Mesothelial cell of epicardium (in vitro differentiated cells): ENCODE measurements at regions not wholly inside any gene's neighbourhood (a gene's known extent, or its start where the extent isn't known, plus 50 kb on each side); places are given as distances from the start of the nearest gene placed in this dataset.

Experiments
- DNase-seq, 2 experiments: peaks; one replicate each; pipeline ENCODE4 v3.0.0; 2021; ENCODE audit warnings: low spot score in 2 of 2; ENCODE audit not compliant: unreplicated experiment in 2 of 2
- H3K27ac Mint-ChIP-seq: 2 replicates; pipeline ENCODE4 v1.8.0; 2021; ENCODE audit warnings: mixed read lengths
- H3K27me3 Mint-ChIP-seq: 2 replicates; pipeline ENCODE4 v1.8.0; 2021; ENCODE audit warnings: low read depth, mixed read lengths
- H3K36me3 Mint-ChIP-seq: 2 replicates; pipeline ENCODE4 v1.8.0; 2021; ENCODE audit warnings: mixed read lengths
- H3K4me1 Mint-ChIP-seq: 2 replicates; pipeline ENCODE4 v1.8.0; 2021; ENCODE audit warnings: mixed read lengths
- H3K4me3 Mint-ChIP-seq: 2 replicates; pipeline ENCODE4 v1.8.0; 2021; ENCODE audit warnings: mild to moderate bottlenecking, moderate library complexity, mixed read lengths
- H3K9me3 Mint-ChIP-seq: 2 replicates; pipeline ENCODE4 v1.8.0; 2021; ENCODE audit warnings: mixed read lengths
- TF ChIP-seq, protein P1 (sequence below): fragments of 200-600 bp; sonication (generic); IDR thresholded peaks from one replicate; pipeline ENCODE4 v1.5.0; 2021; ENCODE audit warnings: antibody characterized with exemption; ENCODE audit not compliant: unreplicated experiment

DNA sequence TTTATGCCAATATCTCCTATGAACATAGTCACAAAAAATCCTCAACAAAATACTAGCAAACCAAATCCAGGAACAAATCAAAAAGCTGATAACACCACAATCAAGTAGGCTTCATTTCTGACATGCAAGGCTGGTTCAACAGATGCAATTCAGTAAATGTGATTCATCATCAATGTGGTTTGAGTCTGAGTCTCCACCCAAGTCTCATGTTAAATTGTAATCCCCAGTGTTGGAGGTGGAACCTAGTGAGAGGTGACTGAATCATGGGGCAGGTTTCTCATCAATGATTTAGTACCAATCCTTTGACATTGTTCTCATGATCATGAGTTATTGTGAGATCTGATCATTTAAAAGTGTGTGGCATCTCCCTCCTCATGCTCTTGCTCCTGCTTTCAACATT, 1072.7 kb downstream of the NR2F1-AS1 start:
- Mint-ChIP-seq H3K27ac (no peak overlapping the region), H3K36me3 (peaks cover 13% of the 10 kb centered on the region), H3K9me3 (peaks cover 39% of the 10 kb centered on the region), H3K27me3 (no peaks in the 10 kb centered on the region), H3K4me1 (peaks cover 11% of the 10 kb centered on the region), H3K4me3 (no peak overlapping the region)
- DNase-seq, result no peak
- TF ChIP-seq, protein P1, sequence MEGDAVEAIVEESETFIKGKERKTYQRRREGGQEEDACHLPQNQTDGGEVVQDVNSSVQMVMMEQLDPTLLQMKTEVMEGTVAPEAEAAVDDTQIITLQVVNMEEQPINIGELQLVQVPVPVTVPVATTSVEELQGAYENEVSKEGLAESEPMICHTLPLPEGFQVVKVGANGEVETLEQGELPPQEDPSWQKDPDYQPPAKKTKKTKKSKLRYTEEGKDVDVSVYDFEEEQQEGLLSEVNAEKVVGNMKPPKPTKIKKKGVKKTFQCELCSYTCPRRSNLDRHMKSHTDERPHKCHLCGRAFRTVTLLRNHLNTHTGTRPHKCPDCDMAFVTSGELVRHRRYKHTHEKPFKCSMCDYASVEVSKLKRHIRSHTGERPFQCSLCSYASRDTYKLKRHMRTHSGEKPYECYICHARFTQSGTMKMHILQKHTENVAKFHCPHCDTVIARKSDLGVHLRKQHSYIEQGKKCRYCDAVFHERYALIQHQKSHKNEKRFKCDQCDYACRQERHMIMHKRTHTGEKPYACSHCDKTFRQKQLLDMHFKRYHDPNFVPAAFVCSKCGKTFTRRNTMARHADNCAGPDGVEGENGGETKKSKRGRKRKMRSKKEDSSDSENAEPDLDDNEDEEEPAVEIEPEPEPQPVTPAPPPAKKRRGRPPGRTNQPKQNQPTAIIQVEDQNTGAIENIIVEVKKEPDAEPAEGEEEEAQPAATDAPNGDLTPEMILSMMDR, result no peak

DNA sequence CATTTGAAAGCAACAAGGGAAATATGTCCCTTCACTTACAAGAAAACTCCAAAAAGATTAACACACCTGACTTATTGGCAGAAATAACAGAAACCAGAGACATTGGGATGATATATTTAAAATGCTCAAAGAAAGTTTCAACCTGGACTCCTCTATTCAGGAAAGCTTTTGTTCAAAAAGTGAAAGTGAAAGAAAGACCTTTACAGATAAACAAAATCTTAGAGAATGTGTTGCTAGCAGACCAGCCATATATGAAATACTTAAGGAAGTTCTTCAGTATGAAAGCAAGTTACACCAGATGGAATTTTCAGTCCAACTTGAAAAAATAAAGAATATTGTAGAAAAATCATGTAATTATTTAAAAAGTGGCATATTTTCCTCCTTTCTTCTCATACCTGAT, 1075.1 kb downstream of the NR2F1-AS1 start:
- TF ChIP-seq, protein P1, result no peak
- DNase-seq, result no peak
- Mint-ChIP-seq H3K9me3 (peaks cover 24% of the 10 kb centered on the region), H3K4me3 (peak overlapping the region; percentile 32), H3K4me1 (peaks cover 11% of the 10 kb centered on the region), H3K36me3 (peaks cover 2% of the 10 kb centered on the region), H3K27ac (peak overlapping the region; percentile 79), H3K27me3 (no peaks in the 10 kb centered on the region)

DNA sequence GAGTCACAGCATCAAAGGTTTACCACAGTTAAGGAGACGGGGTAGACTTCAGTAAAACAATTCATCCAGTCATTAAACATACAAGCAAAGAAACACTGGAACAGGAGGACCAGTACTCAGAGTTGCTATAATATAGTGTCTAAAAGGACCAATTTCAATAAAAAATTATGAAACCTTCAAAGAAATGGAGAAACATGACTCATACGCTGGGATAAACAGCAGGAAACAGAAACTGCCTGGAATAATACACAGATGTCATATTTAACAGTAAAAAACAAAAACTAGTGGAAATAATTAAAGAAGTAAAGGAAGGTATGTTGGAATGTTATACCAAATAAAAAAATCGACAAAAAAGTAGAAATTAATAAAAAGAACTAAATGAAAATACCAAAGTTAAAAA, 1075.9 kb downstream of the NR2F1-AS1 start:
- Mint-ChIP-seq H3K4me3 (no peak overlapping the region), H3K9me3 (peaks cover 17% of the 10 kb centered on the region), H3K4me1 (peaks cover 11% of the 10 kb centered on the region), H3K36me3 (peaks cover 2% of the 10 kb centered on the region), H3K27me3 (no peaks in the 10 kb centered on the region), H3K27ac (no peak overlapping the region)
- no peak for DNase-seq
- TF ChIP-seq, protein P1, result no peak

DNA sequence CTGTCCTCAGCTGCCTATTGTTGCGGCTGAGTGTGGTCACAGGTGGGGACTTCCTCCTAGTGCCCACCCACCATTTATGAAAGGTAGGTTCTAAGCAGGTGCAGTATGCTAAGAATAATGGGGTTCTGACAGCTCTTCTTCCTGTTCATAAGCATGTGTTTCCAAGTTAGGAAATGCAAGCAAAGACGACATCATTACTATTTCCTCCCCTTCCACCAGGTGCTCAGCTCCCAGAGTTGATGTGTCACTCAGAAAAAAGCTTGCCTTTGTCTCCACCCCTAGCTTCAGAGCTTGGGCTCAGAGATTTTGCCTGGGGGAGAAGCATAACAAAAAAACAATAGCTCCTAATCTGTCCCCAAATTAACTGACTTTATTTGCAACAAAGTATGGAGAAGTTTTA, 1076.7 kb downstream of the NR2F1-AS1 start:
- peaks cover 2% of the 10 kb centered on the region for H3K36me3 Mint-ChIP-seq
- H3K4me3 Mint-ChIP-seq, result no peak overlapping the region
- H3K9me3 Mint-ChIP-seq, result peaks cover 17% of the 10 kb centered on the region
- H3K27ac Mint-ChIP-seq, result no peak overlapping the region
- no peak for DNase-seq
- peaks cover 11% of the 10 kb centered on the region for H3K4me1 Mint-ChIP-seq
- TF ChIP-seq, protein P1, result no peak
- H3K27me3 Mint-ChIP-seq, result no peaks in the 10 kb centered on the region

DNA sequence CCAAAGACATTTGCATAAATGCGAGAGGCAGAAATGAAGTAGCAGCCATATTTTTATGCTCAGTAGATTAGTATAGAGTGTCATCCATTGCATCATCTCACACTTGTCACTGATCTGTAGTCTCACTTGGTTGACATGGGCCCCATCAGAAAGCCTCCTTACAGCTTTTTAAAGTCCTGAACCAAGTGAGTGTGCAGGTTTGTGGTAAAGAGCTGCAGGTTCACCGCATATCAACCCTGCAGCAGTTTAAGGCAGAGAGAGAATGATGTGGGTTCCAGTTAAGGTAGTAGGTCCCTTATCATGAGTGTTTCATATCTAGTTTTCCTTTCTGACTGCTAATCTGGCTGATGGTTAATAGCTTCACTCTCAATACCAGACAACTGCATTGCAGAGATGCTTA, 1080.3 kb downstream of the NR2F1-AS1 start:
- H3K9me3 Mint-ChIP-seq, result no peaks in the 10 kb centered on the region
- DNase-seq, result no peak

More for the DNA sequence above, 1080.3 kb downstream of the NR2F1-AS1 start:
- Mint-ChIP-seq H3K27me3 (no peaks in the 10 kb centered on the region), H3K36me3 (no peaks in the 10 kb centered on the region), H3K27ac (no peak overlapping the region), H3K4me3 (no peak overlapping the region), H3K4me1 (peaks cover 8% of the 10 kb centered on the region)
- TF ChIP-seq, protein P1, result no peak
